Stimulated activated CD4-positive, alpha-beta T cell treated with anti-CD3 and anti-CD28 coated beads, Interleukin-2, amount 100 ng/mL, for 48 hours (primary cell): ENCODE measurements at regions not wholly inside any gene's neighbourhood (a gene's known extent, or its start where the extent isn't known, plus 50 kb on each side); places are given as distances from the start of the nearest gene placed in this dataset.

ENCODE experiments used
- DNase-seq, 2 donors: peaks; one replicate each; pipeline ENCODE4 v3.0.0-alpha.2; 2020

DNA sequence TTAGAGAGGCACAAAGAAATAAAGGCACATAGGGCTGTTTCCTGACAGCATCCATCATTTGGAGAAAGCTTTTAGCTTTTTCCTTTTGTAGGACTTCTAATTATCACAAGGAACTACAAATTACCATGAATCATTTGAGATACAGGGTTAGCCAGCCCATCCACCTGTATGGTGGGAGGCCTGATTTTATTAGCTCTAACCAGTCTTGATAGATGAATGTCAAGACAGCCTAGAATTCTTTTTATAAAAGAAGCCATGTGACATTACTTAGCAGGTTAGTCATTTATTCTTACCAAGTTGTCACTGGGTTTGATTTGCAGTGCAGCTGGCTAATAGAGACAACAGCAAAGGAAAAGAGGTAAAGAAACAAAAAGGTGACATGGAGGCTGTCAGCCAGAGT, 618.1 kb downstream of the ZNF385D start:
- DNase-seq = no peak

DNA sequence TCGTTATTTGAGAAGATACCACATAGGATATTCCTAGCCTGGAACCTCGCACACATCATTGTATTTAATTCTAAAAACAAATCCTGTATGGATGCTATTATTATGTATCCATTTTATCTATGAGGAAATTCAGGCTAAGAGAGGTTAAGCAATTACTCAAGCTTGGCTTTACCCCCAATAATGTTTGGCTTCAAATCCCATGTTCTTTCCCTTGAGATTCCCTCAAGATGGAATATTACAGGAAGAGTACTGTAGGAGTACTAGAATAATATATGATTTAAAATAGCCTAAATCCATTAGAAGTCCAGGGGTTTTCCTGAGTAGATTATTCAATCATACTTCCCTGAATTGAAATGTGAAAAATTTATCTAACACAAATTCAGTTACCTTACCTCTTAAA, 630.2 kb downstream of the ZNF385D start:
- no peak for DNase-seq

DNA sequence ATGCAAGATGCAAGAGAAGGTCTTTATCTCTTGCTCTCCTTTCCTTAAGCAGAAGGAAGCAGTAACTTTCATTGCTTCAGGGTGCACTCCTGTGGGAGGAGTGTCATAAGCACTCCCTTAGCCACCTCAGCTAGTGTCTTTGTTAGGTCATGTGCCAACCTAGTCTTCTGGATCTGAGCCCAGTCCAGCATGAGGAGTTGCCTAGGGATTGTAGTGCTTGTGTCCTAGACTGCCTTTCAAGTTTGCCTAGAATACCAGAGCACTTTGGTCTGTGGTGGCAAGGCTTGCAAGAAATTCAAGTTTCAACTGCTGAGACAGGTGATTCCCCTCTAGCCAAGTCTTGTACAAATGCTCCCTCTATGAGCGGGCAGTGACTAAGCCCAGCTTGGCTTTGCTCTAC, 633.6 kb downstream of the ZNF385D start:
- no peak for DNase-seq

DNA sequence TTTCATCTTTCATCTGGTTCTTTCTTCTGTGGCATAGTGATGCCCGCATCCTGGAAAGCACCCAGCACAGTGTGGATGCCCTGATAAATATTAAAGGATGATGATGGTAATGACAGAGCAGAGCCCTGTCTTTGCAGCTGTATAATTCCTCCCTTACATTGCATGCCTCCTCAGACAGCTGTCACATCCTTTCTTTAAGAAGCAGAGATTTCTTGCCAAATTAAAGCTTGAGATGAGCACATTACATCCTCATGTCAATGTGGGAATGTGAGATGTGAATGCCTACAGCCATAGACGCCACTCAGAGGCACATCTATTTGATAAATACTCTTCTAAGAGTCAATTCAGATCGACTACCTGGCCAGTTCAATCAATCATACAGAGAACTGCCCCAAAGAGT, 642.0 kb downstream of the ZNF385D start:
- no peak for DNase-seq

DNA sequence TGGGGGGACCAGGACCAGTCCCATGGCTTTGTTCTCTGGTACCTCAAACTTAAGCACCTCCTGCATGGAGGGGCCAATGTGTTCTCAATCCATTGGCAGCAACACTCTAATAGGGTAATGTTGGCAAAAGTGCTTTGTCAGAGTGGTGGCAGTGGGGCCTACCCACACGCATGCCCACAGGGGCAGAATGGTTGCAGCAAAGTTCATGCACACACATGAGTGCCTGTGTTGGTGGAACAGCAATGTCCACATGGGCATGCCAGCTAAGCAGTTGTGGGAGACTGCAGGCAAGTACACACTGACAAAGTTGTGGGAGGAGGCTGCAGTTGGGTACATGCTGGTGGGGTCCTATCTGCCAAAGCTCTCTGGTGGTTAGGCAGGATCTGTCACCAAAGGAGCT, 645.2 kb downstream of the ZNF385D start:
- no peak for DNase-seq

DNA sequence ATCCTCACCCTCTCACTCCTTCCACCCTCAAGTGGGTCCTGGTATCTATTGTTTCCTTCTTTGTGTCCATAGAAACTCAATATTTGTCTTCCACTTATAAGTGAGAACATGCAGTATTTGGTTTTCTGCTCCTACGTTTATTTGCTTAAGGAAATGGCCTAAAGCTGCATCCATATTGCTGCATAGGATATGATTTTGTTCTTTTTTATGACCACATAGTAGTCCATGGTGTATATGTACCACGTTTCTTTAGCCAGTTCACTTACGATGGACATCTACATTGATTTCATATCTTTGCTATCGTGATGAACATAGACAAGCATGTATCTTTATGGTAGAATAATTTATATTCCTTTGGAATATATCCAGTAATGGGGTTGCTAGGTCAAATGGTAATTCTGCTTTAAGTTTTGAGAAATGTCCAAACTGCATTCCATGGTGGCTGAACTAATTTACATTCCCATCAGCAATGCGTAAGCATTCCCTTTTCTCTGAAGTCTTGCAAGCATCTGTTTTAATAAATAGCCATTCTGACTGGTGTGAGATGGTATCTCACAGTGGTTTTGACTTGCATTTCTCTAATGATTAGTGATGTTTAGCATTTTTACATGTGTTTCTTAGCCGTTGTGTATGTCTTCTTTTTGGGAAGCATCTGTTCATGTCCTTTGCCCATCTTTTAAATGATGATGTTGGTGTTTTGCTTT, 650.2 kb downstream of the ZNF385D start:
- DNase-seq = no peak

DNA sequence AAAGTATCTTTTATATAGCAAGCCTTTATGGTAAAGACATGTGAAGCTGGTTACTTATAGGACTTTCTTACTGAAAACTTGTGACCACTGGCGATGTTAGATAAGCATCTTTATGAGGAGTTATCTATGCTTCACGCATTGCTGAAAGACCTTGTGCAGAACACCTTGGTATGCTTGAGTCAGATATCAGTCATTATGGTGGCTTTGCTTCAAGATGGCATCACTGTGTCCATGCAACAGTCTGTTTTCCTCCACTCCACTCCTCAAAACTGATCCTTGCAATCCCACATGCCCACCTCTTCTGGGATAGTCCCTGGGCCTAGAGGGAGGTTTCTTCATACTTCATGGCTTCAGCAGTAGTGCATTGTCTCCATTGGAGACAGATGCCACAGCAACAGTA, 656.3 kb downstream of the ZNF385D start:
- no peak for DNase-seq

DNA sequence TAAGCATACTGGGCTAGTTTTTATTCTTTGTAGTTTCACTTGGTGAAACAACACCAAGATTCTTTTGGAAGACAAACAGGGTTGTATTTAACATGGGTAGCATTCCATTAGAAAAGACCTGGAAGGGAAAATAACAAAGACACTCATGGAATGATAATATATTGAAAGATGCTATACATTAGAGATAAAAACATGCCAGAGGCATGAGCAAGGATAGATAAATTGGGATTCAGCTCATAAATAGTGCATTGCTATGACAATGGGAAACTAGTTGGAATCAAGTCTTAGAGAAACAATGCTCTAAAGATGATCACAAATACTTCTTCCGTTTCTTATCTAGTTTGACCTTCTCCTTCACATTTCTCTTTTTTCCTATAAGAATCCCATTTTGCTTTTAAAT, 677.4 kb downstream of the ZNF385D start:
- DNase-seq = no peak

DNA sequence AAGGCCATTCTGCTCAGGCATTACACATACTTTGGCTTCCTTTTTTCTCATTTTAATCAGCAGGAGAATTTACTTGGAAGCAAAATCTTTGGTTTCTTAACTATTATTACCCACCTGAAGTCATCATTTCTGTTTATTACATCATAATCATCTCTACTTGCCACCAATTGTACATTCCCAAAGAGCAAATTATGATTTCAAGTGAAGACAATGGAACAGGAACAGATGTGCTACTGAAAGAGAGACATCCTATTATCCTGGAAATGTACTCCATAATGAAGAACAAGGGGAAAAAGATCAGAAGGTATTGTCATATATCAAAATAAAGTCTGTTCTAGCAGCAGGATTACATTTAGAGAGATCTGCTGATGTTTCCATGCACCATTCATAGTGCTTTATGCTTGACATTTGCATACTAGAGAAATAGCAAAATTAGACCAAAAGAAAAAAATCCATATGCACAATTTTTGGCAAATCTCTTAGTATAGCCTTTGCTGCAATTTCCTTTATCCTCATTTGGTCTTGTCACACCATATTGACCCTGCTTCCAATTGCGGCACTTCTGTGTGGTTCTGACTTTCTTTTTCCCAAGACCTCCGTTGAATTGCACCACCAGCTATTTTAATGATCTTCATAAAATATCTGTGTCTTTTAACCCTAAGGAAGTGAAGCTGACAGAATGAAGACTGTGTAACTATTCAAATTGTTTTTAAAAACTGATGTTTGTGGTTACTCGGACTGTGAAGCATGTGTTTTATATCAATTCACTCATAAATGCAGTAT, 683.8 kb downstream of the ZNF385D start:
- no peak for DNase-seq

DNA sequence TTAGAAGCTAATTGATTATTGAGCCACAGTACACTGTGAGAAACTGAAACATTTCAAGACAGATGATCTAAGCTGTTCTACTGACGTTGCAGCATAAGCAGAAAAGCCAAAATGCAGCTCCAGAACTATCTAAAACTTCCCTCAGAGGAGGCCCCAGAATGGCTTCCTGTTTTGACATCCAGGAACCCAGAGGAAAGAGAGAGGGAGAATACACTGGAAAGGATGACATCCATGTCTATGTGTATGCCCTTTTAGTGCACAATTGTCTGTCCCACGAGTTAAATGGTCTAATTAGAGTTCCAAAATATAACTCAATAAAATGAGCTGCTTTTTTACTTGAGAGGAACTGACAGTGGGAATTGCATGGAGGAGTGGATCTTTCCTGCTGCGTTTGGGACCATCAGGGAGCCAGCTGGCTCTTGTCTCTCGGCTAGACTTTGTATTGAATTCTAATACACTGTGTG, 688.1 kb downstream of the ZNF385D start:
- DNase-seq = no peak

DNA sequence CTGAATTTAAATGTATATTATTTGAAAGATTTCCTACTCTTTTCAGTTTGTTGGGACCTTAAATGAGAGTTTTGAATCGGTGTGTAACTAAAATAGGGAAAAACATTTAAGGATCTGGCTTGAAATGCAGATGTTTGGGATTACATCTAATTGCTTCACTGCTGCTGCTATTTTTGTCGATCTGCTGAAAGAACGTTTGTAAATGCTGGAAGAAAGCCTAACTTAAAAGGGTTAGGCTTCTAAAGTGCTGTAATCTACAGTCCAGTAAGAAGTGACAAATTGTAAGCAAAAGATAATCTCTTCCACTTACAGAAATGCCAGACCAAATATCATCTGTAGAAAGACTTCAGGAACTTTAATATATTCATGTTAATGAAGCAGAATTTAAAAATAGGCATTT, 691.6 kb downstream of the ZNF385D start:
- no peak for DNase-seq

DNA sequence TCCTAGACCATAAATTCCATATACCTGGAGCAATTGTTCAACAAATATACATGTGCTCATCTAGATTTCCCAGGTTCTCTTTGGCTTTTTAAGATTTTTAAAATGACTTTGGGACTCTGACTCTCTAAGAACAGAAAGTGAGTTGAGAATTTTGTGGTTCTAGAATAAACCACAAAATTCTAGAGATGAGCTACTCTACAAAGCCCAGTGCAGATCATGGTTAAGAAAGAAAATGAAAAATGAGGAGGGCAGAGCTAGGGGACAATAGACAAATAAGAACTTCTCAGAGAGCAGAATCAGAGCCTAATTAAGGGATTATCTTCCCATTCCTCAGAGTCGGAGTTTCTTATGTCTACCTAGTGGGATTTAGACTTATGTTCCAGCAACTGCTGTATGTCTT, 694.7 kb downstream of the ZNF385D start:
- no peak for DNase-seq

DNA sequence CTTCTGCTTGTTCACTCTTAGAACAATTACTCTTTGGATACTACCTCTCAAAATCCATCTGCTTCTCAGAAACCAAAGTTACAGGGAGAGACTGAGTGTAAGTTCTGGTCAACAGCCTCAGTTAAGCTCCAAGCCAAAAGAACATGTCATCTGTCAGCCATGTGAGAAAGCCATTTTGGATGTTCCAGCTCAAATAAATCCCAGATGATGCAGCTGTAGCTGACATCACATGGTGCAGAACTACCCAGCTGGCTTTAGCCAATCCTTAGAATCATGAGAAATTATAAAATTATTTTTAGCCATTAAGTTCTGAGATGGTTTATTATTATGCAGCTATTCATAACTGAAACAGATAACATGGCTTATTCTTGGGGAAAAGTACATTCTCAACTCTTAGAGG, 696.0 kb downstream of the ZNF385D start:
- no peak for DNase-seq

DNA sequence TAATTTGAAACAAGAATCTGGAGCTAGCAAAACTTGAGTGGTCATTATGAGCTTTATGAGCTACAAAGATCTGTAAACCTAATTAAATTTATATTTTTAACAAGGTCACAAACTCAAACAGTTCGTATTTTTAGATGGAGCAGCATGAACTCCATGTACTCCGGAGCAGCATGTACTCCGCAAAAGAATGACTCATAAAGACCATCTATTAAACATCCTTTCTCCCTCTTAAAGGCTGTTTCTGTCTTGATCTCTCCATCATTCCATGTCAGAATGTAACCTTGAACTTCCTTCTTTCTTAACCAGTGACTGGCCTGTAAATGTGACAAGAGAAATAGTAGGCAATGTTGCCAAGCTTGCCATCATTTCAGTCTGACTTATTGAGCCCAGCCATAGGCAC, 696.9 kb downstream of the ZNF385D start:
- no peak for DNase-seq

DNA sequence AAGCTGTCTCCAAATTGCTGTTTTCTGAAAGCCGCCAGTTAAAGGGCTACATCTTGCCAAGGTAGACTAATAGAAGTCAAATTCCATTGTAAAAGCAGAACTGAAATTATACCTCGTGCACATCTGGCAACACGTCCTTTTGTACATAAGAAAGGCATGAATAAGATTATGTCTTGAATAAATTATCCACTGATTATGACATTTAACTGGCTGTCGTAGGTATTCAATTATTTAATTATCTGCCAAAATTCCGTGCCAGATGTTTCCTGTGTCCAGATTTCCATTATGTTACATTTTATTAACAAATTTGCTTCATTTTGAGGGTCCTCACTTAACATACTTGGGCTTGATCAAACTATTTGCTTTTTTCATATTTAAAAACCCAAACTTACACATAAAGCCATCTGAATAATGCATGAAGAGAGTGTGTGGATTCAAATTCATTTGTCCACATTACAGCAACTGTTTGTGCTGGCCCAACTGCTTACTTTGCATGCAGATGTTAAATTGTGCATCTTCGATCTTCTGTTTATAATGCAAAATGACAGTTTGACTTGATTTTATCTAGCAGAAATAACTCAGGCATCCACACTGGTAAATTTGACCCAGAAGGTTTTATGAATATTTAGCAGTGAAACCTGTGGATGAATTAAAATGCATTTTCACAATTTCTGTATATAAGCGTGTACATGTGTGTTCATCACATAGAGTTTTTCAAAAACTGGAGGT, 701.5 kb downstream of the ZNF385D start:
- DNase-seq = no peak

DNA sequence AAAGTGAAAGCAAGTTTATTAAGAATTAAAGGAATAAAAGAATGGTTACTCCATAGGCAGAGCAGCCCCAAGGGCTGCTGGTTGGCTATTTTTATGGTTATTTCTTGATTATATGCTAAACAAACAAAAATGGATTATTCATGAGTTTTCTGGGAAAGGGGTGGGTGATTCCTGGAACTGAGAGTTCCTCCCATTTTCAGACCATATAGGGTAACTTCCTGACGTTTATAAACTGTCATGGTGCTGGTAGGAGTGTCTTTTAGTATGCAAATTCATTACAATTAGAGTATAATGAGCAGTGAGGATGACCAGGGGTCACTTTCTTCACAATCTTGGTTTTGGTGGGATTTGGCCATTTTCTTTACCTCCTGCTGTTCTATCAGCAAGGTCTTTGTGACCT, 707.9 kb downstream of the ZNF385D start:
- no peak for DNase-seq

DNA sequence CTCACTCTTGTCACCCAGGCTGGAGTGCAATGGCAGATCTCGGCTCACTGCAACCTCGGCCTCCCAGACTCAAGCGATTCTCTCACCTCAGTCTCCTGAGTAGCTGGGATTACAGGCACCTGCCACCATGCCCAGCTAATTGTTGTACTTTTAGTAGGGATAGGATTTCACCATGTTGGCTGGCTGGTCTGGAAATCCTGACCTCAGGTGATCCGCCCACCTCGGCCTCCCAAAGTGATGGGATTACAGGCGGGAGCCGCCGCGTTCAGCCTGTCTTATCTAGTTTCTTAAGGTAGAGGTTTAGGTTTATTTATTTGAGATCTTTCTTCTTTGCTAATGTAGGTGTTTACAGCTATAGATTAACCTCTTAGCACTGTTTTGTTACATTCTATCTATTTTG, 708.8 kb downstream of the ZNF385D start:
- DNase-seq = no peak

DNA sequence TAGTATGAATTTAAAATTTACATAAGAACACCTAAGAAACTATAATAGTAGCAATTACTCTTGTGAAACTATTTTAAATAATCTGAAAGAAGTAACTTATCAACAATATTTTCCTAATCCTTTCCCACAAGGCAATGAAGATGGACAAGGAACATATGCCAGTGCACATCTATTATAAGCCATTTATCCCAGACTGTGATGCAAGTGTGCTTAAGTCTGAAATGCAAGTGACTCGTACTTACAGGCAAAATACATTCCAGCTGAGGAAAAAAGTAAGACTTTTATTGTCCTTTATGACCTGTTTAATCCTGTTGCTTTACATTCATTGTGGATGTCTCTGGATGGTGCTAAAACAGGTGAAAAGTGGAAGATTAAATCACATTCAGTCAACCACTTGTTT, 709.4 kb downstream of the ZNF385D start:
- DNase-seq = no peak

DNA sequence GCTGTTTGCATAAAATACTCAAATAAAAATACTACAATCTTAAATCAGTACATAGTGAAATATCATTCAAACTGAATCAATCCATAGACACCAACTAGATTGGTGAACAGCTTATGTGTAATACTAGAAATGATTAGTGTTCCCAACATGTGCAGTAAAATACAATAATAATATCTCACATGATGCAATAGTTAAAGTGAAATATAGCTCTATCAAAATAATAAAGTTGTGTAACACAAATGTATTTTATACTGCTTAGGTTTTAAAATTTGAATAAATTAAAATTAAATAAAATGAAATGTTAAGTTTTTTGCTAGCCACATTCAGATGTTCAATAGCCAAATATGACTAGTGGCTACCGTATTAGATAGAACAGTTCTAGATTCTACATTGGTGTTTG, 714.1 kb downstream of the ZNF385D start:
- no peak for DNase-seq

DNA sequence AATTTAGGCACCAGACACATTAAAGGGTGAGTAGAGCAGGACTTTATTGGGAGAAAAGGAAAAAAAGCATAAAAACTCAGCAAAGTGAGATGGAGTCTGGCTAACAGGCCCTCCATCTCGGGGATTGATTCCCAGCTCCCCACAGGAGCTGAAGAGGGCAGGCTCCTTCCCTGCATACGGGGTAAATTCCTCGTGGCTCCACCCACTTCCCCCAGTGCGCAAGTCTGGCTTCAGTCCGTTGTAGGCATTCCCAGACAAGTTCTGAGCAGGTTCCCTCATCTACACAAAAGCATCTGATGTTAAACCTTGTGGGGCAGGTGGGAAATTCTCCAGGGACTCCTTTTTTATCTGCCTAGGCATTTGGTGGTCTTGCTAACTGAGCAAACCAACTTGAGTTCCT, 722.6 kb downstream of the ZNF385D start:
- no peak for DNase-seq

DNA sequence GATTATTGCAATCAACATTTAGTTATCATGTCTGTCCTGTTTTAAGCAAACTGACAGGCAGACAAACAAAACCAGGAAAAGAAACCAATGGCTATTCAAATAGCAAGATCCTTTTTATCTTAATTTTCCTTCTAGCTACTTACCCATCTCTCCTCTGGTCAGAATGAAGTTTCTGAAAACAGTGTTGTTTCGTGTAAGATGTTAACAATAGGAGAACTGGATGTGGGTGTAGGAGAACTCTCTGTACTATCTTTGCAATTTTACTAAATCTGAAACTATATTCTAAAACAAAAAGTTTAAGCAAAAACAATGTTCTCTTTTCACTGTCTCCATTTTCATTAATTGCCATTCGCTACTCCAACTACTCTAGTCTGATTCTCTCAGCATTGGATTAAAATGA, 726.4 kb downstream of the ZNF385D start:
- DNase-seq = no peak

DNA sequence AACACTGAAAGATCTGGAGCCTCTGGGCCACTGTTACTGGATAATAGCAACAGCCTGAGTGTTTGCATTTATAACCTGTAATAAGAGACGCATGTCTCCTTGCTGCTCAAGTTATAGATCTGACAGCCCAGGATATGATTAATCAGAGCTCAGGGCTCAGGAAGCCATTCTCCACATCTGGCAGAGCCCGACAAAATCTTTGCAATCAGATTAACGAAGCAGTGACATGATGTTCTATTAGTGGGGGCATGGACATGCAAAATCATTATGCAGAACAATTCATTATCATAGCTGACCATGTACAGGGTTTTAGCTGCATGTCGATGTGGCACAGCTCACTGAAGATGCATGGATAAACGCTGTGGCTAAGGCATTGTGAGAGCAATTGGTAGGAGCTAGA, 730.3 kb downstream of the ZNF385D start:
- no peak for DNase-seq

DNA sequence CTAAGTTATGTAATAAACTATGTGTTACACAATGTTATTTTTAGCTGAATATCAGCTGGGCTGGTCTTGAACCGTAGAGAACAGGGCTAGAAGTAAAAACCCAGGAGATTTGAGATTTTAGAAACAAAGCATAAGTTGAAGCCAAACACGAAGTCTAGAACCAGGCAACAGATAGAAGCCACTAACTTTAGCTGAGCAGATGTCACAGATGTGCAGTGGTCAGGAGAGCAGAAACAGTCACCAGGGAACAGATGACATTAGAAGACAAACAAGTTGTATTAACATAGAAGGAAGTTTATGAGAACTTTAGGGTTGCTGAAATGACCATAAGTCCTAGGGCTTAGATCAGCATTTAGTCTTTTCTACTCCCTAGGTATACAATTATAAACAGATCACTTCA, 731.0 kb downstream of the ZNF385D start:
- no peak for DNase-seq
